CD1c-positive myeloid dendritic cell (primary cell): ENCODE measurements at regions not wholly inside any gene's neighbourhood (a gene's known extent, or its start where the extent isn't known, plus 50 kb on each side); places are given as distances from the start of the nearest gene placed in this dataset.

ENCODE experiments used
- DNase-seq: peaks from one replicate; pipeline ENCODE4 v3.0.0-alpha.2; 2016; ENCODE audit errors: extremely low spot score

GRCh38 chr13:107475753-107476453, 739.4 kb downstream of the LIG4 start:
- no peak for DNase-seq

GRCh38 chr13:107473253-107473652, 742.1 kb downstream of the LIG4 start:
- no peak for DNase-seq

GRCh38 chr13:107466326-107467099, 748.8 kb downstream of the LIG4 start:
- DNase-seq = no peak

GRCh38 chr13:107462501-107462900, 752.8 kb downstream of the LIG4 start:
- DNase-seq = no peak

- DNase-seq = no peak
Observed at GRCh38 chr13:107461751-107462150, 753.6 kb downstream of the LIG4 start.

- DNase-seq = no peak
Observed at GRCh38 chr13:107459430-107459829, 755.9 kb downstream of the LIG4 start.

GRCh38 chr13:107458269-107458668, 757.1 kb downstream of the LIG4 start:
- DNase-seq = no peak

- no peak for DNase-seq
Observed at GRCh38 chr13:107457686-107458085, 757.6 kb downstream of the LIG4 start.

- DNase-seq = no peak
Observed at GRCh38 chr13:107456431-107456830, 758.9 kb downstream of the LIG4 start.

- no peak for DNase-seq
Observed at GRCh38 chr13:107452833-107453232, 762.5 kb downstream of the LIG4 start.

GRCh38 chr13:107450931-107451330, 764.4 kb downstream of the LIG4 start:
- no peak for DNase-seq

GRCh38 chr13:107450431-107450830, 764.9 kb downstream of the LIG4 start:
- no peak for DNase-seq

GRCh38 chr13:107447591-107447990, 767.7 kb downstream of the LIG4 start:
- no peak for DNase-seq

- DNase-seq = no peak
Observed at GRCh38 chr13:107441279-107441678, 774.1 kb downstream of the LIG4 start.

GRCh38 chr13:107438251-107438650, 777.1 kb downstream of the LIG4 start:
- no peak for DNase-seq

- DNase-seq = no peak
Observed at GRCh38 chr13:107434347-107434746, 781.0 kb downstream of the LIG4 start.

GRCh38 chr13:107427536-107427935, 787.8 kb downstream of the LIG4 start:
- no peak for DNase-seq

GRCh38 chr13:107422421-107422820, 792.9 kb downstream of the LIG4 start:
- DNase-seq = no peak

GRCh38 chr13:107421951-107422350, 793.4 kb downstream of the LIG4 start:
- DNase-seq = no peak

GRCh38 chr13:107421028-107421427, 794.3 kb downstream of the LIG4 start:
- no peak for DNase-seq

GRCh38 chr13:107413005-107413404, 802.3 kb downstream of the LIG4 start:
- no peak for DNase-seq

- DNase-seq = no peak
Observed at GRCh38 chr13:107407074-107407473, 808.3 kb downstream of the LIG4 start.

GRCh38 chr13:107395927-107396662, 819.2 kb downstream of the LIG4 start:
- DNase-seq = no peak
